ENCODE measurements at regions not wholly inside any gene's neighbourhood (a gene's known extent, or its start where the extent isn't known, plus 50 kb on each side); places are given as distances from the start of the nearest gene placed in this dataset.

DNA sequence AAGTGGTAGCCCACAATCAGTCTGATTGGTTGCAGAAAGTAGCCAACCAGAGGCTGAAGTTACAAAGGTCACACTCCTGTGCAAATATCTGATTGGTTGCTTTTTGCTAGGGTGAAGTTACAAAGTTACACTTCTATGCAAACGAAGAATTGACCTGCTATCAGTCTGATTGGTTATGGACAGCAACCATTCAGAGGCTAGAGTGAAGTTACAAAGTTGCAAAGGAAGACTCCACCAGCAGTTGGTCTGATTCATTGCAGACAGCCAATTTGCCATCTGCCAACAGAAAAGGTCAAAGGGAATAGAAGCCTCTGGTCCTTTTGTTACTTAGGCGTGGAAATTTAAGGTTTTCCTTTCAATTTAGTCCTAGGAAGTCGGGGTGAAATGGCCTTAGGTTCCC is 377.7 kb downstream of the PRDM5 start:
- TF ChIP-seq, protein P1, sequence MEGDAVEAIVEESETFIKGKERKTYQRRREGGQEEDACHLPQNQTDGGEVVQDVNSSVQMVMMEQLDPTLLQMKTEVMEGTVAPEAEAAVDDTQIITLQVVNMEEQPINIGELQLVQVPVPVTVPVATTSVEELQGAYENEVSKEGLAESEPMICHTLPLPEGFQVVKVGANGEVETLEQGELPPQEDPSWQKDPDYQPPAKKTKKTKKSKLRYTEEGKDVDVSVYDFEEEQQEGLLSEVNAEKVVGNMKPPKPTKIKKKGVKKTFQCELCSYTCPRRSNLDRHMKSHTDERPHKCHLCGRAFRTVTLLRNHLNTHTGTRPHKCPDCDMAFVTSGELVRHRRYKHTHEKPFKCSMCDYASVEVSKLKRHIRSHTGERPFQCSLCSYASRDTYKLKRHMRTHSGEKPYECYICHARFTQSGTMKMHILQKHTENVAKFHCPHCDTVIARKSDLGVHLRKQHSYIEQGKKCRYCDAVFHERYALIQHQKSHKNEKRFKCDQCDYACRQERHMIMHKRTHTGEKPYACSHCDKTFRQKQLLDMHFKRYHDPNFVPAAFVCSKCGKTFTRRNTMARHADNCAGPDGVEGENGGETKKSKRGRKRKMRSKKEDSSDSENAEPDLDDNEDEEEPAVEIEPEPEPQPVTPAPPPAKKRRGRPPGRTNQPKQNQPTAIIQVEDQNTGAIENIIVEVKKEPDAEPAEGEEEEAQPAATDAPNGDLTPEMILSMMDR (IDR thresholded peaks at IDR 0.05): no peak
- Mint-ChIP-seq H3K4me1 (ENCODE audit: low read depth) (no peaks in the 10 kb centered on the region), H3K27ac (no peak overlapping the region), H3K27me3 (no peaks in the 10 kb centered on the region), H3K4me3 (no peak overlapping the region), H3K36me3 (ENCODE audit: low read depth) (no peaks in the 10 kb centered on the region), H3K9me3 (no peaks in the 10 kb centered on the region)
- Histone ChIP-seq H3K27me3 (ENCODE audit: control insufficient read depth in 1 of 2, insufficient read depth in 2 of 2, low read length in 2 of 2) (no peaks in the 10 kb centered on the region), H3K36me3 (ENCODE audit: insufficient read depth, low read length) (no peaks in the 10 kb centered on the region), H3K9me3 (ENCODE audit: control insufficient read depth in 1 of 2, insufficient read depth in 1 of 2, low read length in 2 of 2) (no peaks in the 10 kb centered on the region), H3K27ac (ENCODE audit: low read depth in 1 of 2, low read length in 2 of 2) (no peak overlapping the region), H3K4me1 (ENCODE audit: insufficient read depth, low read length) (no peaks in the 10 kb centered on the region), H3K4me3 (ENCODE audit: low read length) (no peak overlapping the region)
- ATAC-seq (ENCODE audit: poor library complexity): no peak
- intact Hi-C loops (cut with DNase I, micrococcal nuclease): no loop called here
- ChIA-PET POLR2A (no interaction called here), CTCF (no interaction called here)
- DNase-seq: no peak

DNA sequence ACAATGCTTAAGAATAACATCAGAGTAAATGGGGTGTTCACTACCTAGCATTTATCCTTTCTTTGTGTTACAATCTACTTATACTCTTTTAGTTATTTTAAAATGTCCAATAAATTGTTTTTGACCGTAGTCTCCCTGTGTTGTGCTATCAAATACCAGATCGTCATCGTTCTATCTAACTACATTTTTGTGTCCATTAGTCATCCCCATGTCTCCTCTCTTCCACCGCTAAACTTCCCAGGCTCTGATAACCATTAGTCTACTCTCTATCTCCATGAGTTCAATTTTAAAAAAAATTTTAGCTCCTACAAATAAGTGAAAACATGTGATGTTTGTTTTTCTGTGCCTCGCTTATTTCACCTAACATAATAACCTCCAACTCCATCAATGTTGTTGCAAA is 381.9 kb downstream of the PRDM5 start:
- intact Hi-C loops (cut with DNase I, micrococcal nuclease): no loop called here
- ATAC-seq (ENCODE audit: poor library complexity) (no peak), DNase-seq (no peak)
- ChIA-PET POLR2A (no interaction called here), CTCF (no interaction called here)
- TF ChIP-seq, protein P1 (IDR thresholded peaks at IDR 0.05): no peak
- H3K4me3 Mint-ChIP-seq: no peak overlapping the region
- Histone ChIP-seq H3K27ac (ENCODE audit: low read depth in 1 of 2, low read length in 2 of 2) (no peak overlapping the region), H3K36me3 (ENCODE audit: insufficient read depth, low read length) (no peaks in the 10 kb centered on the region), H3K4me1 (ENCODE audit: insufficient read depth, low read length) (no peaks in the 10 kb centered on the region), H3K9me3 (ENCODE audit: control insufficient read depth in 1 of 2, insufficient read depth in 1 of 2, low read length in 2 of 2) (no peaks in the 10 kb centered on the region), H3K4me3 (ENCODE audit: low read length) (no peak overlapping the region), H3K27me3 (ENCODE audit: control insufficient read depth in 1 of 2, insufficient read depth in 2 of 2, low read length in 2 of 2) (no peaks in the 10 kb centered on the region)
- no peaks in the 10 kb centered on the region for H3K4me1 Mint-ChIP-seq (ENCODE audit: low read depth)
- no peaks in the 10 kb centered on the region for H3K9me3 Mint-ChIP-seq
- no peaks in the 10 kb centered on the region for H3K27me3 Mint-ChIP-seq
- H3K36me3 Mint-ChIP-seq (ENCODE audit: low read depth): no peaks in the 10 kb centered on the region
- no peak overlapping the region for H3K27ac Mint-ChIP-seq

DNA sequence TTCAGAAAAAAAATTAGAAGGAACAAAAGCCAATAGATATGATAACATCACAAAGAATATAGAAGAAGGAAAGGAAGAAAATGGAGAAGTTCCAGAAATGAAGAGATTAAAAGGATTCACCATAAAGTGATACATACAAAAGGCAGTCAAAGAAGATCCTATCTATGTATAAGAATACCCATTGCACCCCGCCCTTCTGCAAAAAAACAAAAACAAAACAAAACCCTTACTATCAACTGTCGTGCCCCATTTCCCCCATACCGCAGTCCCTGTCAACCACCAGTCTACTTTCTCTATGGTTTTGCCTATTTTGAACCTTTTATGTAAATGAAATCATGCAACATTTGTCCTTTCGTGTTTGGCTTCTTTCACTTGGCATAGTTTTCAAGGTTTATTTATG is 385.6 kb downstream of the PRDM5 start:
- POLR2A ChIA-PET: no interaction called here
- Histone ChIP-seq H3K27ac (ENCODE audit: low read depth in 1 of 2, low read length in 2 of 2) (no peak overlapping the region), H3K4me1 (ENCODE audit: insufficient read depth, low read length) (no peaks in the 10 kb centered on the region), H3K36me3 (ENCODE audit: insufficient read depth, low read length) (no peaks in the 10 kb centered on the region), H3K27me3 (ENCODE audit: control insufficient read depth in 1 of 2, insufficient read depth in 2 of 2, low read length in 2 of 2) (no peaks in the 10 kb centered on the region), H3K4me3 (ENCODE audit: low read length) (no peak overlapping the region), H3K9me3 (ENCODE audit: control insufficient read depth in 1 of 2, insufficient read depth in 1 of 2, low read length in 2 of 2) (no peaks in the 10 kb centered on the region)
- Mint-ChIP-seq H3K4me1 (ENCODE audit: low read depth) (no peaks in the 10 kb centered on the region), H3K27ac (no peak overlapping the region), H3K27me3 (peaks cover 5% of the 10 kb centered on the region), H3K9me3 (no peaks in the 10 kb centered on the region), H3K4me3 (no peak overlapping the region), H3K36me3 (ENCODE audit: low read depth) (no peaks in the 10 kb centered on the region)
- ATAC-seq (ENCODE audit: poor library complexity) (no peak), DNase-seq (no peak)
- CTCF ChIA-PET: no interaction called here
- TF ChIP-seq, protein P1 (IDR thresholded peaks at IDR 0.05): no peak
- intact Hi-C loops (cut with DNase I, micrococcal nuclease): no loop called here
